ENCODE measurements at regions not wholly inside any gene's neighbourhood (a gene's known extent, or its start where the extent isn't known, plus 50 kb on each side); places are given as distances from the start of the nearest gene placed in this dataset.
"Not testable (repeated sequence)": the region's sequence is repeated elsewhere in the genome, so short reads cannot be mapped to it uniquely, and the experiment has no call there.

DNA sequence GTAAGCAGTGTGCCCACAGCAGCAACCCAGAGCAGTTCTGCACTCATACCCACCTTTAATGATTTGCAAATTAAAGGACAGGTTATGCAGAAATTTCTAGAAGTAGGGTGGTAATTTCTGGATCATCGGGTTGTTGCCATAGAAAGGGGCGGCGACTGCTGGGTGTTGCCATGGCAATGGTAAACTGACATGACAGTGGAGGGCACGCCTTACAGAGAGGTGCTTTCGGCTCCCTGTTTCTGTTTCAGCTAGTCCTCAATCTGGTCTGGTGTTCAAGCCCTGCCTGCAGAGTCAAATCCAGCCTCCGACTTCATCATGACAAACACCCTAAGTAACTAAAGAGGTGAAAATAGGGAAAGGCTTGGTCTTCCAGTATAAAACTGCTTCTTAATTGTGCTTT is 667.7 kb downstream of the SOCS6 start:
- DNase-seq: no peak

DNA sequence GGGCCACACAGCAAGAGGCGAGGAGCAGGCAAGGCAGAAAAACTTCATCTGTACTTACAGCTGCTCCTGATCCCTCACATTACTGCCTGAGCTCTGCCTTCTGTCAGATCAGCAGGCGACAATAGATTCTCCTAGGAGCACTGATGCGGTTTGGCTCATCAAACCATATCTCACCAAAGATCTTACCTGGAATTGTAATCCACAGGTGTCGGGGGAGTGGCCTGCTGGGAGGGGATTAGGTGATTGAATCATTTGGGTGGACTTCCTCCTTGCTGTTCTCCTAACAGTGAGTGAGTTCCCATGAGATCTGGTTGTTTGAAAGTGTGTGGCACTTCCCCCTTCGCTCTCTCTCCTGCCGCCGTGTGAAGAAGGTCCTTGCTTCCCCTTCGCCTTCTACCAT is 647.3 kb downstream of the SOCS6 start:
- DNase-seq: no peak

DNA sequence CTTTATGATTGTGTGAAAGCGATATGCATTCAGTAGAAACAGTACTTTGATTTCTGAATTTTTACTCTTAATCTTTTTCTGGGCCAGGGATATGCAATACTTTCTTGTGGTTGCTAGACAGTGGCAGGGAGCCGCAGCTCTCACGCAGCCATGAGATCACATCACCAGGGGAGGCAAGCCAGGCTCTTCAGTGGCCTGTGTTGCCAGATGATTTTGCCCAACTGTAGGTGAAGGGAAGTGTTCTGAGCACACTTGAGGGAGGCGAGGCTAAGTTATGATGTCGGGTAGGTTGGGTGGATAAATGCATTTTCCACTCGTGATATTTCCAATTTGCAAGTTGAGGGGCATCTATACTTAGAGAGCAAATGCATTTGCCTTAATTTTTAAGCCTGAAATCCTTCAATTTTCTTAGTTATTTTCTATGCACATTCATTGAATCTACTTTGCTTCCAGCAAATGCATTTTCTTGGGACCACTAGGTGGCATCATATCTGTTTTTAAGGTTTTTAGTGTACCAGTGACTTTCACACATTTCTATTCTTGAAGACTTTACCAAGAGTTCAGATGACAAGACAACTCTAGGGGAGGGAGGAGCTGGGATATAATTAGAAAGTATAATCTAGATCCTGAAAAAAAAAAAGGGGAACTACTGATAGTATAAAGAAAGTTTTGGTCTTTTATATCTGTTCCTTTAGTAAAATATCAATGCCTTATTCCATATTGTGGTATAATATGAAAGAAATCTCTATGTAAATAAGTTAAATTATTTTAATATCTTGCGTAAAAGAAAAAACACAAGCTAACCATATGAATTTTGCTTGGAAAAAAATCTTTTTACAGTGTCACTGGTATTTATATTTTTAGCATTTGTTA is 643.3 kb downstream of the SOCS6 start:
- DNase-seq: peak; percentile 68

DNA sequence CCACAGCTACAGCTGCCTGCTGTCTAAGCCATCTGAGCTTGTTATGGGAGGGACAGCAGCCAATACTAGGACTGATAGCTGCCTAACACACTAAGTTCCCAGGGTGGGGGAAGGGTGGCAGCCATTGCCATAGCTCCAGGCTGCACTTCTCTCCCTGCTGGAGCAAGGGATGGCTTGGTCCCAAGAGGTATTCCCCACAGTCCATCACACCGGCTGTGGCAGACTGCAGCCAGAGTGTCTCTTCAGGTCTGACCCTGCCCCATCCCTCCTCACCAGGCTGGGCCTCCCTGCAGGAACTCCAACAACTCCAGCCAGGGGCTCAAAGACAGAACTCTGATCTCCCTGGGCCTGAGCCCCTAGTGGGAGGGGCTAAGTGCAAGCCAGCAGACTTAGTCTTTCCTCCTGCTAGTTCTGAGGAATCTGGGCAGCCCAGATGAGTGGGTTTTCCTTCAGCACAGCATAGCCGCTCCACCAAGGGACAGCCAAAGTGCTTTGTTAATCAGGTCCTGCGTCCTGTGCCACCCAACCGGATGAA is 632.1 kb downstream of the SOCS6 start:
- no peak for DNase-seq

DNA sequence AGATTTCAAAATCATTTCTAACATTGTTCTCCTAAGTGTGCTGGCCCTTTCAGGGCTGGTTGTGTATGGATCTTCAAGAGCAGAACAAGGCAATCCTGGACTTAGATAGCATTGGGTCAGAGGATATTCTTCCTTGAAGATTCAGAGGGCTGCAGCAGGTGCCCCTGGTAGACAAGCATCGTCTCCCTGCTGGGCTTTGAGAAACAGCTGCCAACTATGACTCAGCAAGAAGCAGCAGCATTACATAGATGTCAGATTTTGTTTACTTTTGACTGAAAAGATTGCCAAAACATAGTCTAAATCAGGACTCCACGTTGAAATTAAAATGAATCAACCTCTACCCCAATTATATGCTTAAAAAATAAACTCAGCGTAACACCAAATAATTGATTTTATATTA is 618.8 kb downstream of the SOCS6 start:
- DNase-seq: peak; percentile 12

DNA sequence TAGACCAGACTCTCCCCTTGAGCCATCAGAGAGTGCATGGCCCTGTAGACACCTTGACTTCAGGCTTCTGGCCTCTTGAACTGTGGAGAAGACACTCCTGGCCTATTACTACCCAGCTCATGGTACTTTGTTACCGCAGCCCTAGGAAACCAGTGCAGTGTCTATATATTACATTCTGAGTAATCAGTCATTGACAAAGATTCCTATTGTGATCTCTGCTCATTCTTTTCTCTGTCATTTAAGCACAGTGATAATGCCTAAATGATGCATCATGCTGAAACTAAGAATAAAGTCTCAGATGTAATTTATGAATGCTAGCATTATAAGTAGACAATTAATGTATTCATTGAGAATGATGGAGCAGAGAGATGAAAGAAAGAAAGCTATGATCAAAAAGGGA is 603.5 kb downstream of the SOCS6 start:
- no peak for DNase-seq

DNA sequence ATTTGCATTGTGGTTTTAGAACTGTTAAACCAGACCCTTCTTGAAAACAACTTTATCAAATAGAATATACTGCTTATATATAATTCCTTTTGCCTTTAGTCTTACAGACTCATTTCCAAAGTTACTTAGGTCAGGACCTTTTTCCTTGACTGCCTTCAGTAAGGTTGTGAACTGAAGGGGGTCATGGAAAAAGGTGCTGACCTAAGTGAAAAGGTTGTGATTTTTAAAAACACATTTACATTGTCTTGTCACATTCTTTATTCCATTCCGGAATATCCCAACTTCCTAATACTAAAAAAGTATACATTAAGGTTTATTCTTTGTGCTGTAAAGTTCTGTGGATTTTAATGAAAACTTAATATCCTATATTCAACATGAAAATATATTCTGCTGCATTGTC is 581.4 kb downstream of the SOCS6 start:
- no peak for DNase-seq

DNA sequence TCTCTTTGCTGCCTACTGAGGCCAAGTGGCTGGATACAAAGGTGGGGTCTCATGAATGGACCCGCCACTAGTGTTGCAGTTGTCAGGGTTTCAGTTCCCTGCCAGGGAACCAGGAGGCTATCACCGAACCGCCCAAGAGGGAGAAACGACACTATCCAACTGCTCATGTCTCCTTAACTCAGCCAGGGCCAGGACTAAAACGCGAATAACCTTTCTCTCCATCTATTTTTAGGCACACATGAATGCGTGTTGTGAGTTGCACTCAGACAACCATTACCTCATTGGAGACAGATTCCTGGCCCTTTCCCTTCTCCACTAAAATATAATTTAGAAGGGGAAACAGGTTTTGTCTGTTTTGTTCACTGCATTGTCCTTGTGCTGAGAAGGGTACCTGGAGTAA is 559.5 kb downstream of the SOCS6 start:
- DNase-seq: no peak

DNA sequence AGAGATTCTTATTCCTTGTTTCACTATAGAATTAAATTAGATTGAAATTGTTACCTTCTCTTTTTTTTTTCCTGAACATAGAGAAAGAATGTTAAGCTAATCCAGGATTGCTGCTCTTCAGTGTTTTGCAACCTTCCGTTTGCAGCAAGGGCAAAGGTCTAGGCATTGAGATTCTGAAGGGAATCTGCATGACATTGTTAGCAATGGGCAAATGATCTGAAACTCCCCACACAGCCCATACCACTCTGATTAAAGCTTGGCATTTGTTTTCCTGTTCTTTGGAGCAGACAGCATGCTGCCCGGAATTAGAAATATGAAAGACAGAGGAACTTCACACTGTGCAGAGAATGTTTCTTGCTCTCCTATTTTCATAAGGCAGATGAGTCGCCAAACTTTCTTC is 551.8 kb downstream of the SOCS6 start:
- no peak for DNase-seq

DNA sequence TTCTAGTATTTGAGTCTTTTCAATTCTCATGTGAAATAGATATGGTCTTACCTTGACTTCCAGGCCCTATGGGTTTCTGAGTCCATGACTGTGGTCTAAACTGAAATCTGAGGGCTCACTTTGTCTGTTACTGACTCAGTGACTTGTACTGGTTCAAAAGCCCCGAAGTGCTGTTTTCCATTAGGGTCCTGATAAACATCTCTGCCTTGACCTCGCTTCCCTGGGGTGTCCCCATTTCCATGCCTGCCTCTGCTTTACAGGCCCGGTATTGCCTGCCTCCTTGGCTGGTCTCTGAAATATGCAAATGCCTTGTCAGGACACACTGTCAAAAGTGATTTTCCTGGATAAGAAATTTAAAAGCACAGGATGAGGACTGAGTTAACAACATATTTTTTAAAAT is 538.8 kb downstream of the SOCS6 start:
- DNase-seq: no peak

DNA sequence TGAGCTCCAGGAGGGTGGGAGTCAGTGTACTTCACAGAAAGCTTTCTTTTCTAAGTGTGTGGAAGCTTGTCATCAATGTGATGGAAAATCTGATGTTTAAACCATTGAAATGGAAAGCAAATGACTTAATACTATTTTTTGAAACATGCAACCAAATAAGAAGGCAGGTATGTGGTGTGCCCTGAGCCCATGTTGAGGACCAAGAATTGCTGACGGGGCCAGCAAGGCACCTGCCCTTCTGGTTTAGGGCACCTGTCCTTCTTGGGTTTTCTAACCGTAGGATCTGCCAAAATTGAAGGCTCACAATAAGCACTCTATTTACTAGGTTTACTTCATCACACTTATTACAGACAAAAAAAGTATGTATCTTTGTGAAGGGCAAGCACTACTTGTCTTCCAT is 537.7 kb downstream of the SOCS6 start:
- DNase-seq: no peak

DNA sequence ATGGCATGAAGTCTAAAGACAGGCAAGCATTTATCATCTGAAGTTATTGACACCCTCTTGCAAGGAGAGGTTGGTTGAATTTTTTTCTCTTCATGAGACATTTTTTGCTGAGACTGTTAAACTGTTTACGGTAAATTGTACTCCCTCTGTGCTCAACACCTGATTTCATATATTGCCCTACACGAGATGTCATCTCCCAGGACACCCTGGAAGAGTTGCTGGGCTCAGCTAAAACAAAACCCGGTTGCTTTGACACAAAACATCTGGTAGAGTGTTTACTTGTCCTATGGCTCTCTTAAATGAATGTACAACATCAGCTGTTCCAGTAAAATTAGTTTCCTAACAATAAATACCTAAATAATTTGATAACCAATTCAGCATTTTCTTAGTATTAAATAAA is 533.8 kb downstream of the SOCS6 start:
- DNase-seq: no peak

DNA sequence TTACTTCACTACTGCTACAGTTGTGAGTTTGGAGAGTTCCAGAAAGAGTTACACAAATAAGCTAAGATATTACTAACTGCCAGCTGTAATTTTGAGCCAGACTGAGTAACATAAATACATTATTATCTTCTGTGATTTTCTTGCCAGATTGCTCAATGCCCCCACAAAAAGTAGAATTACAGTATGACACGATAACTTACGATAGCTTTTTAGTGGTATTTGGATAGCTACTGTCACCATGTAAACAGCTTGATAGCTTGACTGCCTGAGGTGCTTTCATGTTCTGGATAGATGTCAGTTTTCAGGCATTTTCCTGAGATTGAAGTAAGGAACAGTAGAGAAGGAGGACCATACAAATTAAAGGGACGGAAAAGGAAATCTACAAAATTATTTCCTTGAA is 533.3 kb downstream of the SOCS6 start:
- no peak for DNase-seq

DNA sequence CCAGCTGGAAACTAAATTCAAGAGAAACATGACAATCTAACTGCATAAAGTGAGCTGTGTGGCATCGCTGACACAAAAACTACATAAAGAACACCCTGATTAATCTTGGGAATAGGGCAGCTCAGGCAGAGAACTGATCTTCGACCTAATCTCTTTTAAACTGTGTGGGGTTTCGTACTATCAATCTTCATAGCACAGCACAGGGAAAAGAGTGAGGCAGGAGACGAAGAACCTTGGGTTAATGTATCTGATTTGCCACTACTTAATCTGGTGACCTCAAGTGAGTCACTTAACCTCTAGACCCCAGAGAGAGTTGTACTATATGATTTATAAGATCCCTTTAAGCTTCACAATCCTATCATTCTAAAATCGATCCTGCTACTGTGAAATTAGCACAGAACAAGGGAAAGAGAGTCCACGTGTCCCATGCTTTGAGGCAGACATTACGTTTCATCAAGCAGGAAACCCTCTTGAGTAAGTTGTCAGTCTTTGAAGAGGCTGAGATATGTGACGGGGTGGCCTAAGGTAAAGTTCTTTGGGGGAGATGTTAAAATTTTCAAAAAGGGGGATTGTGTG is 519.7 kb downstream of the SOCS6 start:
- no peak for DNase-seq

DNA sequence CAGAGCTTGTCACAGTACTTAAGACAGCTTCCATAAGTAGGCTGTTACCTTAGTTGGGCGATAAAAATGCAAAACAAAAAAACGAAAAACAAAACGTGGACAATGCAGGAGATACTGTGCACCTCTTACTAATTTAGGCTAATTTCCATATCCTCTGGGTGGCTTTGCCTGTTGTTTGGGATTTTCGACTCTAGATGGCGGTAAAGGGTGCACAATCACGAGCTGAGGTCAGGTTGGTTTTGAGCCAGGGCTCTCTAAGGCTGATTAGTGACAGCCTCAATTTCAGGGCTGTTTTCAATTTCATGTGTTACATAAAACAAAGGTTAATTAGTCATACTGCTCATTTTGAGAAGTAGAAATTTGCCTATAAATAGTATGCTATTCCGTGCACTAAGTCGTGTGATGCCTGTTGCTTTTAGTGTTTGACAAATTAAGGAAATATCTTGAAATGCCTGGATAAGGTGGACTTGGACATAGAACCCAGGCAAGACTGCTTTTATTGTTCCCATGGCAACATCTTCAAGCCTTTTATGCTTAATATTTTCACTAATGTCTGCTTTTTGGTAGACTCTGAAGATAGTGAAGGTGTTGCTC is 493.1 kb downstream of the SOCS6 start:
- peak; percentile 87 for DNase-seq

DNA sequence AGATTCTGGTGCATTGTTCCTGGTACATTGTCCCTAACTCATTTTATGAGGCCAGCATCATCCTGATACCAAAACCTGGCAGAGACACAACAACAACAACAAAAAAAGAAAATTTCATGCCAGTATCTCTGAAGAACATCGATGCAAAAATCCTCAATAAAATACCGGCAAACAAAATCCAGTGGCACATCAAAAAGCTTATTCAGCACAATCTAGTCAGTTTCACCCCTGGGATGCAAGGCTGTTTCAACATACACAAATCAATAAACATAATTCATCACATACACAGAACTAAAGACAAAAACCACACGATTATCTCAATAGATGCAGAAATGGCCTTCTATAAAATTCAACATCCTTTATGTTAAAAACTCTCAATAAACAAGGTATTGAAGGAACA is 477.4 kb downstream of the SOCS6 start:
- not testable (repeated sequence) for DNase-seq

DNA sequence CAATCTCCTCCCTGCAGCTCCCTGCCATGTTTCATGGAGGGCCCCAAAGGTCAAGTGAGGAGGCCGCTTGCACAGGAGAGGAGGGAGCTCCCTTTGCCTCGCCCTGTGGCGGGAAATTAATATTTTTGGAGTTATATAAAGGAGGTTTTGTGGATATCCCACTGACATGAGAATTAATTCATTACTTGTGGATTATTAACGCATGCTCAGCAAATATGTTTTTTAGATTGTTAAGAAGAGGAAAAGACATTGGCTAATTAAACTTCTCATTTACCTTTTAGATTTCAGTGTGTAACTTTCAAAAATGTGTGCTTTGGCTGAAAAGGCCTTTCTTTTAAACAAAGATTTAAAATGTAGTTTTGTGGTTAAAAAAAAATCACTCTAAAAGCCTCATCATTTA is 474.0 kb downstream of the SOCS6 start:
- DNase-seq: no peak

DNA sequence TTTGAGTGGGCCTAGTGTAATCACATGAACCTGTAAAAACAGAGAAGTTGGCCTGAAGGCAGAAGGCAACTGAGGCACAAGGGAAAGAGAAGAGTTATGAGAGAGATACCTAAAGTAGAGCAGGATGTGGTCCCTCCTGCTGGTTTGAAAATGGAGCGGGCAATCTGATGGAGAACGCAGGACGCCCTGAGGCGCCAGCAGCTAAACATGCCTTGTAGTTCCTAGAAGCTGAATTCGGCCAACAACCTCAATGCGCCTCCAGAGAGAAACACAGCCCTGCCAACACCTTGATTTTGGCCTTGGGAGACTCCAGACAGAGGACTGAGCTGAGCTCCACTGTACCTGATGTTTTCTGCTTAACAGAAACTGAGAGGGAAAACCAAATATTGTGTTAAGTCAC is 469.9 kb downstream of the SOCS6 start:
- DNase-seq: no peak

DNA sequence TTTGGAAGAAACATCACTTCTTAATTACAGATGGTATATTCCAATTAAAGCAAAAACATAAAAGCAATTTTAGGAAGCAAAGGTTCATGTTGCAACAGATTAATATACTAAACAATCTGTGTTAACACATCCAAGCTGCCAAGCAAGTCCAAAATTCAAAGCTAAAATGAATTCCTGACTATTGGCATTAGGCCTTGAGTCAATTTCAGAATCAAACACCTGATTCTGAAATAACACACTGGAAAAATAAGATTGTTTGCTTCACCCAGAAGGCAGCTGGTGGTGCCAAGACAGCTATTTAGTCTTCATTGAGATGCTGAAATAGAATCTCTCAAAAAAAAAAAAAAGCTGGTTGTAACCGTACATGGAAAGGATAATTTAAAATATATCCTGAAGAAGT is 465.6 kb downstream of the SOCS6 start:
- no peak for DNase-seq

DNA sequence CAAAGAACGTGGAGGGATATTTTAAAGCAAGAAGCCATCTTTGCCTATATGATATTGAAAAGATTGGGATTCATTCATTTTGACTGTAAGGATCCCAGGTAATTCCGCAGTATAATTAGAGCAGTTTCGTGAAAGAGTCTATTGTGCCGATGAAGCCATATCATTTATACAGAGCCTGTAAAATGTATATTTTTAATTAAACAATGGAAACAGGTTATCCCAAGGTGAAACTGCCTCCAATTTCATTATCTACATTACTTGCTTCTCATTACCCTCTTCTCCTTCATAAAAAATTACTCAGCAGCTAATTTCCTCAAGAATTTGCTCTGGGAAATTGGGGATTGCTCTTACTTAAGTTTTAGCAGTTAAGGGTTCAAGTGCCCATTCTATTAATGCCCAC is 444.1 kb downstream of the SOCS6 start:
- DNase-seq: no peak

DNA sequence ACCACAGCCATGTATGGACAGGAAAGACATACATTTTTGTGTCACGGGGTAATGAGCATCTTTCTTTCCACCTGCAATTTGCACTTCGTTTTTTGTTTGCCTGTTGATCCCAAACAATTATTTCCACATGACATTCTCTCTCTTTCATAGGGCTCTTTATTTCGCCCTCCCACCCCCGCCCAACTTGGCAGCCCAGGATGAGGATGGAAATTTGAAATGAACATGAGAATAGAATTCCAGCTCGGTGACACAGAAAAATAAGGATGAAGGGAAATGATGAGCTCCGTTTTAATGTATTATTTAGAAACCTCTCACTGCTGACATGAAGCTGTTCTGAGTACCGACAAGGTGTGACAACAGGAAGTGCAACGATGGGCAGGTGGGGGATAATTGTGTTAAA is 443.3 kb downstream of the SOCS6 start:
- DNase-seq: no peak

DNA sequence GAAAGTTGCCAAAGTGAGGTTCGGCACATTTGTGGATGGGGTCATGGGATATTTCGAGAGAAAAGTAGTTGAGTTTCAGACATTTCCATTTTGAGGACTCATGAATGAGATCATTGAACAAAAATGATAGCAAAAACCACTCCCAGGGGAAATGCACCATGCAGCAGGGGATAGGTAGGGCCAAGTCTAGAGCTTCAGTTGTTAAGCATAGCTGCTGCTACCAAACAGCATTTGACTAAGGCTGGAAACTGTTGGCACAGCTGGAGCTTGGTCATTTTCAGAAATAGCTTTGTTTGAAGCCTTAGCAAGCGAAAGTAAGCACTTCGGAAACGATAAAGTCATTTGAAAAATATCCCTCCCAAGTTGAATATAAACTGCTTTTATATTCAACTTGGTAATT is 431.8 kb downstream of the SOCS6 start:
- DNase-seq: no peak

DNA sequence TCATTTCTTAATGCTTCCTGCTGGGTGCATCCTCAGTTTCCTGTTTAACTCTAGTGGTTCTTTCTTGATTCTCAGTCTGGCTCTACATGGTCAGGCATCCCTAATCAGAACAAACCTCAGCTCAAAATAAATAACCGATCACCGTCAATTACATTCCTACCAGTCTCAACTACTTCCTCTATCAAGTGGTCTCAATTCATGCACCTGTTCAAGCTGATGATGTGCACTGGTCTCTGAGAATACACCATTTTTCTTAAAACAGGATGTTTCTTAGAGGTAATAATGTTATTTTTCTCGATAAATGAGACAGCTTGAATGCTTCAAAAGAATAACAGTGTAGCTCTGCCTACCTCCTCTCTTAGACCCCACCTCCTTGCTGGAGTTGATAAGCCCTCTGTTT is 420.9 kb downstream of the SOCS6 start:
- DNase-seq: no peak

DNA sequence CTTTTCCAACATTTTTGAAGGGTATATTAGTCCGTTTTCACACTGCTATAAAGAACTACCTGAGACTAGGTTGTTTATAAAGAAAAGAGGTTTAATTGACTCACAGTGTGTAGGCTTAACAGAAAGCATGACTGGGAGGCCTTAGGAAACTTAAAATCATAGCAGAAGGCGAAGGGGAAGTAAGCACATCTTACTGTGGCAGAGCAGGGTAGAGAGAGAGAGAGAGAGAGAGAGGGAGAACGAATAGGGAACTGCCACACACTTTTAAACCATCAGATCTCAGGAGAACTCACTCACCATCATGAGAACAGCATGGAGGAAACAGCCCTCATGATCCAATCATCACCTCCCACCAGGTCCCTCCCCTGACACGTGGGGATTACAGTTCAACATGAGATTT is 420.3 kb downstream of the SOCS6 start:
- DNase-seq: peak; percentile 32

All from hematopoietic multipotent progenitor cell treated with erythropoietin and hydrocortisone succinate and interleukin-3 and kit ligand, for 4 days (in vitro differentiated cells).